ENCODE measurements at regions not wholly inside any gene's neighbourhood (a gene's known extent, or its start where the extent isn't known, plus 50 kb on each side); places are given as distances from the start of the nearest gene placed in this dataset.

- H3K4me3 Mint-ChIP-seq, result no peak overlapping the region
- no peak overlapping the region for H3K27ac Mint-ChIP-seq
- POLR2A ChIA-PET, result no interaction called here
- H3K27me3 Mint-ChIP-seq, result peaks cover 3 to 11% (median 10%) of the 10 kb centered on the region in 5 donors
- H3K9me3 Mint-ChIP-seq, result no peaks in the 10 kb centered on the region
- ATAC-seq (no peak), DNase-seq (no peak)
- peaks cover 0 to 3% (median 0%) of the 10 kb centered on the region in 4 donors for H3K4me1 Mint-ChIP-seq
- H3K36me3 Mint-ChIP-seq, result no peaks in the 10 kb centered on the region
These were observed 118.1 kb downstream of the IRX5 start for GRCh38 chr16:55048745-55049144.

GRCh38 chr16:55051571-55052347 is 121.1 kb downstream of the IRX5 start:
- Mint-ChIP-seq H3K27ac (no peak overlapping the region), H3K4me3 (no peak overlapping the region), H3K27me3 (peaks cover 13 to 40% (median 30%) of the 10 kb centered on the region in 5 donors), H3K9me3 (peaks cover 0 to 4% (median 0%) of the 10 kb centered on the region in 9 donors), H3K4me1 (peaks cover 0 to 6% (median 4%) of the 10 kb centered on the region in 4 donors), H3K36me3 (no peaks in the 10 kb centered on the region)
- POLR2A ChIA-PET, result no interaction called here
- ATAC-seq (no peak), DNase-seq (no peak)

- peaks cover 3 to 11% (median 8%) of the 10 kb centered on the region in 4 donors for H3K4me1 Mint-ChIP-seq
- H3K9me3 Mint-ChIP-seq, result peaks cover 0 to 4% (median 0%) of the 10 kb centered on the region in 9 donors
- H3K27ac Mint-ChIP-seq, result peak overlapping the region in 1 of 10 donors; percentile 47
- H3K27me3 Mint-ChIP-seq, result peaks cover 13 to 45% (median 32%) of the 10 kb centered on the region in 5 donors
- no peak overlapping the region for H3K4me3 Mint-ChIP-seq
- no peak for DNase-seq
- POLR2A ChIA-PET, result no interaction called here
- no peaks in the 10 kb centered on the region for H3K36me3 Mint-ChIP-seq
- no peak for ATAC-seq
These were observed 121.7 kb downstream of the IRX5 start for GRCh38 chr16:55052348-55052734.

GRCh38 chr16:55052741-55053415 is 122.2 kb downstream of the IRX5 start:
- no peaks in the 10 kb centered on the region for H3K36me3 Mint-ChIP-seq
- DNase-seq (peak in 1 of 10 donors; percentile 35), ATAC-seq (no peak)
- POLR2A ChIA-PET, result no interaction called here
- H3K27me3 Mint-ChIP-seq, result peaks cover 15 to 49% (median 37%) of the 10 kb centered on the region in 5 donors
- H3K4me3 Mint-ChIP-seq, result no peak overlapping the region
- peaks cover 3 to 12% (median 9%) of the 10 kb centered on the region in 4 donors for H3K4me1 Mint-ChIP-seq
- H3K27ac Mint-ChIP-seq, result peak overlapping the region in 1 of 10 donors; percentile 47
- H3K9me3 Mint-ChIP-seq, result peaks cover 0 to 4% (median 0%) of the 10 kb centered on the region in 9 donors

GRCh38 chr16:55055262-55055661 is 124.6 kb downstream of the IRX5 start:
- no peak for DNase-seq
- Mint-ChIP-seq H3K9me3 (peaks cover 0 to 4% (median 0%) of the 10 kb centered on the region in 9 donors), H3K36me3 (no peaks in the 10 kb centered on the region), H3K4me3 (no peak overlapping the region), H3K4me1 (peaks cover 3 to 12% (median 9%) of the 10 kb centered on the region in 4 donors), H3K27me3 (peaks cover 25 to 68% (median 59%) of the 10 kb centered on the region in 5 donors), H3K27ac (no peak overlapping the region)
- ATAC-seq, result no peak
- POLR2A ChIA-PET, result no interaction called here

GRCh38 chr16:55056585-55057401 is 126.1 kb downstream of the IRX5 start:
- POLR2A ChIA-PET, result no interaction called here
- Mint-ChIP-seq H3K27me3 (peaks cover 29 to 76% (median 63%) of the 10 kb centered on the region in 5 donors), H3K36me3 (no peaks in the 10 kb centered on the region), H3K9me3 (peaks cover 0 to 4% (median 0%) of the 10 kb centered on the region in 9 donors), H3K4me3 (peak overlapping the region in 5 of 10 donors; percentile 48 to 74 (median 57)), H3K27ac (no peak overlapping the region), H3K4me1 (peaks cover 3 to 12% (median 8%) of the 10 kb centered on the region in 4 donors)
- no peak for ATAC-seq
- DNase-seq, result no peak

GRCh38 chr16:55057866-55058265 is 127.2 kb downstream of the IRX5 start:
- POLR2A ChIA-PET, result no interaction called here
- ATAC-seq (no peak), DNase-seq (no peak)
- no peak overlapping the region for H3K27ac Mint-ChIP-seq
- no peaks in the 10 kb centered on the region for H3K36me3 Mint-ChIP-seq
- H3K4me1 Mint-ChIP-seq, result peaks cover 3 to 12% (median 8%) of the 10 kb centered on the region in 4 donors
- H3K27me3 Mint-ChIP-seq, result peaks cover 29 to 87% (median 60%) of the 10 kb centered on the region in 5 donors
- no peak overlapping the region for H3K4me3 Mint-ChIP-seq
- H3K9me3 Mint-ChIP-seq, result peaks cover 0 to 4% (median 0%) of the 10 kb centered on the region in 9 donors

- Mint-ChIP-seq H3K9me3 (peaks cover 0 to 4% (median 0%) of the 10 kb centered on the region in 9 donors), H3K27me3 (peaks cover 28 to 92% (median 63%) of the 10 kb centered on the region in 5 donors), H3K4me3 (no peak overlapping the region), H3K36me3 (no peaks in the 10 kb centered on the region), H3K4me1 (peaks cover 3 to 12% (median 8%) of the 10 kb centered on the region in 4 donors), H3K27ac (no peak overlapping the region)
- ATAC-seq (no peak), DNase-seq (peak in 1 of 10 donors; percentile 50)
- POLR2A ChIA-PET, result no interaction called here
These were observed 127.9 kb downstream of the IRX5 start for GRCh38 chr16:55058576-55058975.

- peak in 1 of 10 donors; percentile 26 for DNase-seq
- H3K9me3 Mint-ChIP-seq, result peaks cover 0 to 4% (median 0%) of the 10 kb centered on the region in 9 donors
- H3K4me1 Mint-ChIP-seq, result peaks cover 3 to 12% (median 8%) of the 10 kb centered on the region in 4 donors
- POLR2A ChIA-PET, result no interaction called here
- no peaks in the 10 kb centered on the region for H3K36me3 Mint-ChIP-seq
- ATAC-seq, result no peak
- H3K27ac Mint-ChIP-seq, result no peak overlapping the region
- peaks cover 25 to 86% (median 63%) of the 10 kb centered on the region in 5 donors for H3K27me3 Mint-ChIP-seq
- no peak overlapping the region for H3K4me3 Mint-ChIP-seq
These were observed 128.5 kb downstream of the IRX5 start for GRCh38 chr16:55059146-55059545.

GRCh38 chr16:55061126-55061525 is 130.5 kb downstream of the IRX5 start:
- H3K4me3 Mint-ChIP-seq, result no peak overlapping the region
- DNase-seq, result no peak
- H3K4me1 Mint-ChIP-seq, result peaks cover 3 to 12% (median 8%) of the 10 kb centered on the region in 4 donors
- H3K27ac Mint-ChIP-seq, result no peak overlapping the region
- peaks cover 20 to 67% (median 46%) of the 10 kb centered on the region in 5 donors for H3K27me3 Mint-ChIP-seq
- no peaks in the 10 kb centered on the region for H3K36me3 Mint-ChIP-seq
- ATAC-seq, result no peak
- POLR2A ChIA-PET, result no interaction called here
- H3K9me3 Mint-ChIP-seq, result peaks cover 0 to 2% (median 0%) of the 10 kb centered on the region in 9 donors

GRCh38 chr16:55062442-55062841 is 131.8 kb downstream of the IRX5 start:
- Mint-ChIP-seq H3K4me1 (peaks cover 0 to under 1% (median under 1%) of the 10 kb centered on the region in 4 donors), H3K27ac (no peak overlapping the region), H3K9me3 (peaks cover 0 to 2% (median 0%) of the 10 kb centered on the region in 9 donors), H3K36me3 (no peaks in the 10 kb centered on the region), H3K4me3 (no peak overlapping the region), H3K27me3 (peaks cover 15 to 53% (median 33%) of the 10 kb centered on the region in 5 donors)
- ATAC-seq (no peak), DNase-seq (no peak)
- POLR2A ChIA-PET, result no interaction called here

GRCh38 chr16:55072976-55073375 is 142.3 kb downstream of the IRX5 start:
- DNase-seq, result no peak
- H3K4me1 Mint-ChIP-seq, result no peaks in the 10 kb centered on the region
- no peaks in the 10 kb centered on the region for H3K36me3 Mint-ChIP-seq
- H3K9me3 Mint-ChIP-seq, result peaks cover 0 to 9% (median 0%) of the 10 kb centered on the region in 9 donors
- ATAC-seq, result no peak
- H3K27ac Mint-ChIP-seq, result no peak overlapping the region
- POLR2A ChIA-PET, result no interaction called here
- no peak overlapping the region for H3K4me3 Mint-ChIP-seq
- H3K27me3 Mint-ChIP-seq, result peaks cover 1 to 38% (median 17%) of the 10 kb centered on the region in 5 donors

Data from naive thymus-derived CD8-positive, alpha-beta T cell (primary cell).